ENCODE measurements at regions not wholly inside any gene's neighbourhood (a gene's known extent, or its start where the extent isn't known, plus 50 kb on each side); places are given as distances from the start of the nearest gene placed in this dataset.
"Not testable (repeated sequence)": the region's sequence is repeated elsewhere in the genome, so short reads cannot be mapped to it uniquely, and the experiment has no call there.

- DNase-seq = no peak
Observed at GRCh38 chr5:62059960-62060359, 246.0 kb upstream of the KIF2A start.

DNA sequence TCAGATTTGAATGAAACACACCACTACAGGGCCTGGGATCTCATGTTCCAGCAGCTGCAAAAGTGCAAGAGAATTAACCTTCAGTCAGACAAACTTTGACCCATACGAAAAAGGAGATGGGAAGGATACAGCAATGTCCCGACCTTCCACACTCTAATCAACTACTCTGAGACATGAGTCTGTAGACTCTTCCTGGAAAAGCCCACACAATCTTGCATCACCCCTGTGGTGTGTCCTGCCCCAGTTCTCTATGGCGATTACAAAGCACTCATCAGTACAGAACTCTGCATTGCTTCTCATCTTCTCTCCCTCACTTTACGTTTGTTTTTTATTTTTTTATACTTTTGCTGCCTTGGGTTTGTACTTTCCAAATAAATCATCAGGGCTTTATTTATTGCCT, 241.0 kb upstream of the KIF2A start:
- DNase-seq = no peak

GRCh38 chr5:62066761-62067277, 239.2 kb upstream of the KIF2A start:
- DNase-seq = no peak

- DNase-seq = no peak
Observed at GRCh38 chr5:62068554-62068953, 237.5 kb upstream of the KIF2A start.

- DNase-seq = no peak
Observed at GRCh38 chr5:62077387-62077786, 228.6 kb upstream of the KIF2A start.

GRCh38 chr5:62077823-62078550, 228.0 kb upstream of the KIF2A start:
- DNase-seq = no peak

DNA sequence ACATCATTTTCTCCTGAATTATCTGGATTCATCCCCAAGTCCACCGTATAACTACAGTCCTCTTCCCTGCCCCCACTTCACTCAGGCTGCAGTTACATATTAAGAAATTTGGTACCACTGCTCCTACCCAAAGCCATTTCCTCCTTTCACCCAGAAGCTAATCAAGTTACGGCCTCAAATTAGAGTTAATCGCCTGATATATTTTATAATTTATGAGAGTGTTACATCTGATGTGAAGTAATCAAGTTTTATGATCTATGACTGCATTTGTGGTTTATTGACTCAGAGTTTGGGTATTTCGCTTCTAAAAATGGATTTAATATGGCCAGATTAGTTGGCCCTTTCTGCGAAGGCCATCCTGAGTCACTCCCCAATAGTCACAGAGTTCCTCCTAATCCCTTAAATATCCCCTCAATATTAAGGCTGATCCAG, 223.6 kb upstream of the KIF2A start:
- DNase-seq = no peak

- no peak for DNase-seq
Observed at GRCh38 chr5:62083247-62083646, 222.8 kb upstream of the KIF2A start.

DNA sequence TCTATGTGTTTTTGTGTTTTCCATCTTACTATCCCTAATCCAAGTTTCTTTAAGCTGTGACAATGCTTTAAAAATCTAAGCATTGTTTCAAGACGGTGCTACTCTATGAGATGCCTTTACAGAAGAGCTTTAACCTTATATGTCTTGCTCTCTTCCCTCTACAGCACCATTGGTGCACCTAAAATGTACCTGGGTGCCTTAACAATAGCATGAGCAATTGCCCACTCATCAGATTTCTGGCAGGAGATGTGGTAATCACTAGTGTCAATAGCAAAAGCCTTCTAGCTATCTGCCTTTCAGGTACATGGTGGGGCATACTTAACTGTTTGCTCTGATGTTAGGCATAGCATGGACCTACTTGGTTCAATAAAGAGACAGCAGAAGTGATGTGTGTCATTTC, 222.3 kb upstream of the KIF2A start:
- DNase-seq = no peak

GRCh38 chr5:62084391-62084790, 221.6 kb upstream of the KIF2A start:
- no peak for DNase-seq

DNA sequence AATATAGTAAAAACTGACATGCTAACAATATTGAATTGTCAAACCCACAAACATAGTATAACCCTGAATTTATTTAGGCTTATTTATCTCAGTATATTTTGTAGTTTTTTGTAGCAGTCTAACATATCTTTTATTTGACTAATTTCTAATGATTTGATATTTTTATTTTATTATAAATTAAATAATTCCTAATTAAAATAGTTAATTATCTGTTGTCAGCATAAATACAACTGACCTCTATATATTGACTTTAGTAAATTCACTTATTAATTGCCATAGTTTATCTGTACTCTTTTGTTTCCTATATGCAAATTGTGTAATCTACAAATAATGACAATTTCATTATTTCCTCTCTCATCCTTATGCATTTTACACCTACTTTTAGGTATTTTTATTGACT, 215.1 kb upstream of the KIF2A start:
- DNase-seq = no peak

GRCh38 chr5:62093411-62093810, 212.6 kb upstream of the KIF2A start:
- no peak for DNase-seq

DNA sequence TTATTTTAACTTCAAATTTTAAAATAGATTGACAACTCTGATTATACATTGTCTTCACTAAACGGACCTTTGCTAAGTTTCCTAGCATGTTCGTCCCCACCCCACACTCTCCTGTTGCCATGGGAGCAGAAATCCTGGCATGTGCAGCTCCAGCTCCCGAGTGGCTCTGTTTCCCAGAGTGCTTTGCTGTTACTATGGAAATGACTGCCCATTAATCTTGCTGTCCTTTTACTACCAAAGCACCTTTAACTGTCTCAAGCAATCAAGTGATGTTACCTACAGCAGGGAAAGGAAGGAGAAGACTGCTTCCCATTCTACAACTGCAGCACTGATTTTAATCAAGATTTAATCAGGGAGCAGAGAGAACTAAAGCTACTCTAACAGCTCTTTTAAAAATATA, 212.0 kb upstream of the KIF2A start:
- no peak for DNase-seq

- no peak for DNase-seq
Observed at GRCh38 chr5:62097361-62097760, 208.6 kb upstream of the KIF2A start.

DNA sequence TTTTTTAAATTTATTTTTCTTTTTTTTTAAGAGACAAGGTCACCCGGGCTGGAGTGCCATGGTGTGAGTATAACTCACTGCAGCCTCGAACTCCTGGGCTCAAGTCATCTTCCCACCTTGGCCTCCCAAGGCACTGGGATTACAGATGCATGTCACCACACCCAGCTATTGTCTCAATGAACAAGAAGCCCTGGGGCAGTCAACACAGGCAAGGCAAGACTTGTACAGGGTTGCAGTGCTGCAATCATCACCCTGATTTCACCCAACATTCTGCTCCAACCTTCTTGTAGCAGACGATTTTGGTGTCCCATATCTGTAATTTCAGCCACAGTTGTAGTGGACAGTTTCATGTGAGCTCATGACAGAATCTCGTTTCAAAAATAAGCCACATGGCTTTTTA, 205.8 kb upstream of the KIF2A start:
- DNase-seq = no peak

DNA sequence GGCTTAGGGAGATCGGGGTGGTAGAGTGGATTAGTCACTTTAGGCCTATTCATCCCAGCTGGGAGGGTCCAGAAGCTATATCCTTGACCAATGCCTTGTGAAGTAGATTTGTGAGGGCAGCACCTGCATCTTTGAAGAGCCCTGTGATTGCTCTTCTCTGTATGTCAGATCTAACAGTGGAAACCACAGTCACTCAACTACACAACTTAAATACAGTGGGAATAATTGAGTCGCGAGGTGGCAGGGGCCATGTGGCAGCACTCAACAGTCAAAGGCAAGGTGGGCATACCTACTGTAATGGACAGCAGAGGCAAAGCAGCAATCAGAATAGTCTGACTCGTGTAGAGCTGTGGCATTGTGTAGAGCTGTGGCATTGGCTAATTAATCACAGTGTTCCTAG, 202.1 kb upstream of the KIF2A start:
- DNase-seq = not testable (repeated sequence)

DNA sequence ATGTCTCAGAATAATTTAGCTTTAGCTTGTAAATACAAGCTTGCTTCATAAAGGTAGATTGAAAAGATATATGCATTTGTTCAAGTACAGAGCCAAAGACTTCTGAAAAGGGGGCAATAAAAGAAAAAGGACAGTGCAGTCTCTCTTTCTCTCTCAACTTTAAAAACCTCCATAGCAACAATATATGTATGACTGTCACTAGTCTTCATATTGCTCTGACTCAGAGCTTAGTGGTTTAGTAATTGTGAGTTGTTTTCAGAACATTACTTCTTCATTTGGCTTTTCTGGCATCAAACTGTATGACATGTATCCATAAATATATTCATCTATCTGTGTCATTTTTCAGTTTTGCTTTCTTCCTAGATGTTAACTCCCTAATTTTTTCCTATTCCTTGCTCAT, 194.6 kb upstream of the KIF2A start:
- DNase-seq = no peak

GRCh38 chr5:62112689-62113228, 193.2 kb upstream of the KIF2A start:
- DNase-seq = no peak

DNA sequence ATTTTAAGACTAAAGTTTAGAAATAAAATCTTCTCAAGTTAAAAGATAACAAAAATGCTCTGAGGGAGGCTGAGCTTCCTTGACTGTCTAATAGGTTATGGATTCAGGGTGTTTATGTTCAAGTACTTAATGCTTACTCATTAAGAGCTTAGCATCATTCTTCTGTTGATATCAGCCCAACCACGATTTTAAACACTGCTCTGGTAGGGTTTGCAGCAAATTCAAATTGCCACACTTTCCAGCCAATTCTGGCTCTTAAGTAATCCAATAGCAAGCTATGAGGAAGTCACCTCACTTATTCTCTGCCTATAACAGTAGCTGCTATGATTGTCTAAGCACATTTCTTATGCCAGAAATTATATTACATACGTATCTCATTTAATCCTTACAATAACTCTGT, 191.0 kb upstream of the KIF2A start:
- DNase-seq = no peak

DNA sequence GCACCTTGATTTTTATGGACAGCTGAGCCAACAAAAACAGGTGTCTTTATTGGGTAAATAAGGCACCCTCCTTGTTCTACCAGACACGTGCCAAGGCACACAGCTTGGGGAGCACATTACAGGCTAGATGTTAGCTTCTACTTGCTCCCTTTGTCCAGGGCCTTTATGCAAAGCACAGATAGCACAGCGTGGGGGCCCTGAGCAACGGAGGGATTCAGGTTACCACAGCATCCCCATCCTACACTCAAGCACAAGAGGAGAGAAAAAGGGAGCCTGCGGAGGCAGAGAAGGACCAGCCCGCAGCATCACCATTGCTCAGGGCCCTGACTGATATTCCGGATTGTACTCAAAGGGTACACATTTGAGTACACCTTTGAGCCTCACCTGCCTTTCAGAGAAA, 181.7 kb upstream of the KIF2A start:
- DNase-seq = no peak

GRCh38 chr5:62126090-62126489, 179.9 kb upstream of the KIF2A start:
- no peak for DNase-seq

DNA sequence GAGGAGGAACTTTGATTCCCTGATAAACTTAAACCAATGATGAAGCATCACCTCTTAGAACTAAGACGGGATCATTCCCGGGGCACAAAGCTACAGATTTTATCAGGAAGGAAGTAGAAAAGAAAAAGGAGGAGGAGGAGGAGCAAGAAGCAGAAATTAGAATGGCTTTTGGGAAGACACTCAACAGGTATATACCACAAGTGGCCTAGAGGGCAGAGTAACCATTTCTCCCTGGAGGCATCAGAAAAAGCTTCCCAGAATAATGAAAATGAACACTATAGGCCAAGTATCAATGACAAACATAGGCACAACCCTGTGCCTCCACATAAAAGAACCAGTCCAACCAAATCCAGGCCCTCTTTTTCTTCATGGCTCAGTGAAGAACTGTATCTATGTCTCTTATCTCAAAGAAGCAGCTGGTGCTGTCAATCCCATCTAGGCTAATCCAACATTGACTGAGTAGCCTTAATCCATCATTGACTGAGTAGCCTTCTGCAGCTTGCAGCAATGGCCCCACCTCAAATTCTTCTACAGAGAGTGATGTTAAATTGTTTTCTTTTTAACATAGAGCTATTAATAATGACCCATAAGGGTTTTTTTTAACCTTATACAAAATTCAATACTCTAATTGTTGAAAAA, 178.8 kb upstream of the KIF2A start:
- DNase-seq = no peak

- DNase-seq = no peak
Observed at GRCh38 chr5:62130107-62130506, 175.9 kb upstream of the KIF2A start.

DNA sequence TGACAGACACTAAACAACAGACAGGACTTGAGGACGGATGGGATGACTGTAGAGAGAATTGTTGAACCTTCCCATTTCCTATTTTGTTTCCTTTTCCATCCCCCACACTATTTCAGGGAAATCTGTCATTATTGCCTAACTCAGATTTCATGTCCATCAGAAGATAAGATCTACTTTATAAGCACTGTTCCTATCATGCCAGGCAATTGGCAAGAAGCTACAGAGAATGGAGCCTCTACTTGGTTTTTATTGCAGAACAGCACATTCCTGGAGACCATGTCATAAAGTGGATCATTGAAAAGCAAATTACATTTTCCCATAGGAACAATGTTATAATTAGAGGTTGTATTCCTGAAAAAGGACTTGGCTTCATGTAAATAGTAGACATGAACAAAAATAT, 173.7 kb upstream of the KIF2A start:
- DNase-seq = no peak
